ENCODE measurements at regions not wholly inside any gene's neighbourhood (a gene's known extent, or its start where the extent isn't known, plus 50 kb on each side); places are given as distances from the start of the nearest gene placed in this dataset.

DNA sequence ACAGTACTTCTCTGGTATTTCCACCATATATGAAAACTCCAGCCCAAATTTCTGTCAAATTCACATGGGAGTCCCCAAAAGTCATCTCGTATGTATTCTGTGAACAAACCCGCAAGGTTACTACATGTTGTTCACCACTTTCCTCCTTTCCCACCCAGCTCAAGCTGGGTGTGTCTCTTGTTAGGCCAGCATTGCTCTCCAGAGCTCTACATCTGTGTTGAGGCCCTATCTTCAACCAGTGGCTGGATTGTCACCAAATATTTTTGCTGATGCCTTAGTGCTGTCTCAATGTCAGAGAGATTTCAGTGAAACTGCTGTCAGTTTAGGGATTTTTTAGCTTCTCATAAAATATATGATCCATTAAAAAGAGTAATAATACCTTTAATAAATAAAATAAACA is 230.9 kb downstream of the BTG1 start:
- no peak for TF ChIP-seq EZH2 (IDR thresholded peaks at IDR 0.05; ENCODE audit: borderline replicate concordance)
- TF ChIP-seq, protein P1, sequence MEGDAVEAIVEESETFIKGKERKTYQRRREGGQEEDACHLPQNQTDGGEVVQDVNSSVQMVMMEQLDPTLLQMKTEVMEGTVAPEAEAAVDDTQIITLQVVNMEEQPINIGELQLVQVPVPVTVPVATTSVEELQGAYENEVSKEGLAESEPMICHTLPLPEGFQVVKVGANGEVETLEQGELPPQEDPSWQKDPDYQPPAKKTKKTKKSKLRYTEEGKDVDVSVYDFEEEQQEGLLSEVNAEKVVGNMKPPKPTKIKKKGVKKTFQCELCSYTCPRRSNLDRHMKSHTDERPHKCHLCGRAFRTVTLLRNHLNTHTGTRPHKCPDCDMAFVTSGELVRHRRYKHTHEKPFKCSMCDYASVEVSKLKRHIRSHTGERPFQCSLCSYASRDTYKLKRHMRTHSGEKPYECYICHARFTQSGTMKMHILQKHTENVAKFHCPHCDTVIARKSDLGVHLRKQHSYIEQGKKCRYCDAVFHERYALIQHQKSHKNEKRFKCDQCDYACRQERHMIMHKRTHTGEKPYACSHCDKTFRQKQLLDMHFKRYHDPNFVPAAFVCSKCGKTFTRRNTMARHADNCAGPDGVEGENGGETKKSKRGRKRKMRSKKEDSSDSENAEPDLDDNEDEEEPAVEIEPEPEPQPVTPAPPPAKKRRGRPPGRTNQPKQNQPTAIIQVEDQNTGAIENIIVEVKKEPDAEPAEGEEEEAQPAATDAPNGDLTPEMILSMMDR (IDR thresholded peaks at IDR 0.05; ENCODE audit: poor library complexity) = no peak

All from hepatocyte (in vitro differentiated cells).